Nephron progenitor cell (in vitro differentiated cells): ENCODE measurements at regions not wholly inside any gene's neighbourhood (a gene's known extent, or its start where the extent isn't known, plus 50 kb on each side); places are given as distances from the start of the nearest gene placed in this dataset.
"Not testable (repeated sequence)": the region's sequence is repeated elsewhere in the genome, so short reads cannot be mapped to it uniquely, and the experiment has no call there.

Experiments used
- DNase-seq: peaks from one replicate; pipeline ENCODE4 v3.0.0; 2021
- H3K27ac Mint-ChIP-seq: 2 replicates; pipeline ENCODE4 v1.8.0; 2021; ENCODE audit warnings: mild to moderate bottlenecking, moderate library complexity, mixed read lengths
- H3K27me3 Mint-ChIP-seq: 2 replicates; pipeline ENCODE4 v1.8.0; 2021; ENCODE audit warnings: mild to moderate bottlenecking, low read depth, mixed read lengths; ENCODE audit not compliant: poor library complexity
- H3K36me3 Mint-ChIP-seq: 2 replicates; pipeline ENCODE4 v1.8.0; 2021; ENCODE audit warnings: low read depth, mixed read lengths
- H3K4me1 Mint-ChIP-seq: 2 replicates; pipeline ENCODE4 v1.8.0; 2021; ENCODE audit warnings: mixed read lengths
- H3K4me3 Mint-ChIP-seq: 2 replicates; pipeline ENCODE4 v1.8.0; 2021; ENCODE audit warnings: mild to moderate bottlenecking, moderate library complexity, mixed read lengths
- H3K9me3 Mint-ChIP-seq: 2 replicates; pipeline ENCODE4 v1.8.0; 2021; ENCODE audit warnings: mild to moderate bottlenecking, moderate library complexity, mixed read lengths
- CTCF ChIP-seq: fragments of 200-600 bp; sonication (generic); IDR thresholded peaks from 2 replicates; pipeline ENCODE4 v1.5.0; 2021; ENCODE audit warnings: antibody characterized with exemption

DNA sequence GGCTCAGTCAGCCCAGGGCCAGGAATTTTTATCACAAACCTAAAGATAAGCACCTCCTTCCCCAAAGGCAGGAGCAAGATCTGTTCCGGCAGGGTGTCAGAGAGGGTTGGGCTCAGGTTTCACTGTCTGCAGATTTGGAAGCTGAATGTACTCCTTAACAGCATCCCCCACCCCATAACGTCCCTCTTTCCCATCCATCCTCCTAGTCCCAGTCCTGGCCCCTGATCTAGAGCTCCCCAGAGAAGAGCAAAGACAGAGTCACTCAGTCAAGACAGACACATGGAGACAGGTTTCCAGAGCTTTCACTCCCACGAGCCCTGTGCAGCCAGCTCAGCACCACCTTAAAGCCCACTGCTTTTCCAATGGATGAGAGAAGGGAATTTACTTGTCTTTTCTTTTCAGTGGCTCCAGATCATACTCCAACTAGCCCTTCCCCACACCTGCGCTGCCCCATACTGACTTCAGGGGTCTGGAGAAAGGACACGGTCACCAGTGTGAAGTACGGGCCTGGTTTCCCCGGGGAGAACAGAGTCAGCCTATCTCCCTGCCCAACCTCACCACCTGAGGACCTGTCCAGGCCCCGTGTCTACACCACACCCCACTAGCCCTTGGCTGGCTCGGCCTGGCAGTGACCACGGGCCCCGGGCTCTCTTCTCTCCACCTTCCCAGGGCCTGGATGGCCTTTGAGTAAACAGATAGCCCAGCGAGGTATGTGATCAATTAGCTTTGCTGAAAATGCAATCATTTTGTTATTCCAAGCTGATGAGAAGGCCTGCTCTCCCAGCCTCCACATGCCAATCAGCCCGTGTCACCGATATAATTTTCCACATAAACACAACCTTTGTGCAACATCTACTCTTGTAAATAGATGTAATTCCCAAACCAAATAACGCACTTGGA, 249.1 kb downstream of the FOXD2 start:
- no peak for DNase-seq

GRCh38 chr1:47687631-47688460, 250.0 kb downstream of the FOXD2 start:
- no peaks in the 10 kb centered on the region for H3K9me3 Mint-ChIP-seq
- H3K4me1 Mint-ChIP-seq: peaks cover 84% of the 10 kb centered on the region
- H3K27ac Mint-ChIP-seq: peak overlapping the region; percentile 97
- H3K36me3 Mint-ChIP-seq: no peaks in the 10 kb centered on the region
- H3K27me3 Mint-ChIP-seq: peaks cover 8% of the 10 kb centered on the region
- H3K4me3 Mint-ChIP-seq: peak overlapping the region; percentile 25
- DNase-seq: no peak
- TF ChIP-seq CTCF: no peak

More for the DNA sequence above, 249.1 kb downstream of the FOXD2 start:
- Mint-ChIP-seq H3K4me1 (peaks cover 88% of the 10 kb centered on the region), H3K27ac (peak overlapping the region; percentile 97), H3K9me3 (no peaks in the 10 kb centered on the region), H3K36me3 (no peaks in the 10 kb centered on the region), H3K27me3 (peaks cover 6% of the 10 kb centered on the region), H3K4me3 (peak overlapping the region; percentile 25)
- TF ChIP-seq CTCF: no peak

- peak overlapping the region; percentile 58 for H3K27ac Mint-ChIP-seq
- H3K9me3 Mint-ChIP-seq: no peaks in the 10 kb centered on the region
- no peak overlapping the region for H3K4me3 Mint-ChIP-seq
- DNase-seq: no peak
- peaks cover 84% of the 10 kb centered on the region for H3K4me1 Mint-ChIP-seq
- TF ChIP-seq CTCF: no peak
- no peaks in the 10 kb centered on the region for H3K36me3 Mint-ChIP-seq
- H3K27me3 Mint-ChIP-seq: peaks cover 9% of the 10 kb centered on the region
Observed at GRCh38 chr1:47688461-47689296, 250.8 kb downstream of the FOXD2 start.

DNA sequence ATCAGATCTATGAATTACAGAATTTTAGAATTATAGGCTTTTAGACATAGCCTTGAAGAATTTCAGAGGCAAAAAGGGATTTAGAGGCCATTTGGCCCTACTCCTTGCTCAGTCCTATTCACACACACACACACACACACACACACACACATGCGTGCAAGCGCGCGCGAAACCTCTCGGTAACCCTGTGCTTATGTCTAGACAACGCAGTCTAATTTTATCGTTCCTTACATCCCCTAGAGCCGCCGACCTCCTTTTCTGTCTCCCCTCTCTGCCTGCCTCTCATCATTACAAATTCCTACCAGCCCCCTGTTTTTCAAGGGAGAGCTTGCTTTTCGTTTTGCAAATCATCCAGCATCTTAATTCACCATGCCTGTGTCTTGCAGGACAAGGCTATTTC, 252.1 kb downstream of the FOXD2 start:
- H3K27ac Mint-ChIP-seq: peak overlapping the region; percentile 23
- H3K4me1 Mint-ChIP-seq: peaks cover 81% of the 10 kb centered on the region
- H3K27me3 Mint-ChIP-seq: peaks cover 9% of the 10 kb centered on the region
- no peaks in the 10 kb centered on the region for H3K9me3 Mint-ChIP-seq
- H3K36me3 Mint-ChIP-seq: no peaks in the 10 kb centered on the region
- peak overlapping the region; percentile 1 for H3K4me3 Mint-ChIP-seq
- TF ChIP-seq CTCF: no peak
- DNase-seq: no peak

DNA sequence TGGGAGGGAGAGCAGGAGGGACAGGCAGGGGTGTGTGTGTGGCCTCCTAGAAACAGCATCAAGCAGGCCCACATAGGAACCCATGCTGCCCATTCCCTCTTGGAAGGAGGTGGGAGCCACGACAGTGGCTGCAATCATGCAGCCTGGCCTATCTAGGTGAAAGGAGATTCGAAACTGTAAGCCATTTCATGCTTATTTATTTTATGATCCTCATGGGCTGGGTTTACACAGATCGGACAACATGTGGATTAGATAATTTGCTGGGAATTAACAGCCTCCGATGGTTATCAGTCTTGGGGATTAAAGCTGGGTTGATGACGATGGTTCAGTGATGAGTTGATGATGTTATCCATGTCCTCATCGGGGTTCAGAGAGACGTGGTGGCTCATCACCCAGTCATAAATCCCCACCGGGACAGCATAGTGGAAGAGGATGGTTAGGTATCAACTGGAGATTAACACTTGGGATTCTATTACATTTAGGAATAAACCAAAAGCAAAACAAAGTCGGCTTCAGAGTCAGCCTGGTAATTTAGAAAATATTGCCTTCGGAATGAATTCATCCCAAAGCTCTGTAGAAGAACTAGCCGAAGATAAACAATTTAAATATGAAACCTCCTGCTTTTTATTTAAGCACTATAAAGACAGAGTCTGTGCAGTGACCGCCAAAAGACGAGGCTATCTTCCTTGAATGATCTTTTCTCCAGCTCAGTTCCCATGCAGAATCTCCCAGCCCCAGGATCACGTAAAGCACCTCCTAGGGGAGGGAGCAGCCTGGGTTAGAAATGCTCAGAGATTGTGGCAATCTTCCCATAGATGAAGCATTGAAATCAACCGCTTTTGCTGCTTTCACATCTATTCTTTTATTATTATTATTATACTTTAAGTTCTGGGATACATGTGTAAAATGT, 252.8 kb downstream of the FOXD2 start:
- H3K4me3 Mint-ChIP-seq: peak overlapping the region; percentile 1
- DNase-seq: no peak
- TF ChIP-seq CTCF: no peak
- no peak overlapping the region for H3K27ac Mint-ChIP-seq
- H3K36me3 Mint-ChIP-seq: no peaks in the 10 kb centered on the region
- H3K9me3 Mint-ChIP-seq: no peaks in the 10 kb centered on the region
- peaks cover 12% of the 10 kb centered on the region for H3K27me3 Mint-ChIP-seq
- peaks cover 81% of the 10 kb centered on the region for H3K4me1 Mint-ChIP-seq

- not testable (repeated sequence) for H3K36me3 Mint-ChIP-seq, DNase-seq, H3K9me3 Mint-ChIP-seq, H3K27ac Mint-ChIP-seq, H3K4me3 Mint-ChIP-seq
- Mint-ChIP-seq H3K27me3 (peaks cover 12% of the 10 kb centered on the region), H3K4me1 (peaks cover 81% of the 10 kb centered on the region)
Observed at GRCh38 chr1:47691293-47691692, 253.4 kb downstream of the FOXD2 start.
